GM18519 (cell line): ENCODE measurements at regions not wholly inside any gene's neighbourhood (a gene's known extent, or its start where the extent isn't known, plus 50 kb on each side); places are given as distances from the start of the nearest gene placed in this dataset.

Source experiments
- ATAC-seq: cut with Tn5 transposase; IDR thresholded peaks from one replicate; pipeline ENCODE4 v1.9.1; 2021; ENCODE audit warnings: mild to moderate bottlenecking, moderate library complexity; ENCODE audit not compliant: unreplicated experiment, low FRiP score

GRCh38 chr14:29098656-29099055 lies 332.1 kb downstream of the FOXG1 start:
- no peak for ATAC-seq

- no peak for ATAC-seq
These were observed 335.7 kb downstream of the FOXG1 start for GRCh38 chr14:29102266-29102665.

- no peak for ATAC-seq
These were observed 336.4 kb downstream of the FOXG1 start for GRCh38 chr14:29102996-29103395.

- ATAC-seq: no peak
These were observed 342.3 kb downstream of the FOXG1 start for GRCh38 chr14:29108908-29109307.

- no peak for ATAC-seq
These were observed 343.0 kb downstream of the FOXG1 start for GRCh38 chr14:29109589-29109988.

GRCh38 chr14:29111554-29111953 lies 345.0 kb downstream of the FOXG1 start:
- no peak for ATAC-seq

GRCh38 chr14:29123017-29123416 lies 356.4 kb downstream of the FOXG1 start:
- ATAC-seq: no peak

- no peak for ATAC-seq
These were observed 359.8 kb downstream of the FOXG1 start for GRCh38 chr14:29126361-29126760.

GRCh38 chr14:29126865-29127264 lies 360.3 kb downstream of the FOXG1 start:
- ATAC-seq: no peak

- no peak for ATAC-seq
These were observed 373.4 kb downstream of the FOXG1 start for GRCh38 chr14:29140016-29140415.

GRCh38 chr14:29144621-29145020 lies 378.0 kb downstream of the FOXG1 start:
- no peak for ATAC-seq

GRCh38 chr14:29148221-29148620 lies 381.6 kb downstream of the FOXG1 start:
- ATAC-seq: no peak

- no peak for ATAC-seq
These were observed 383.2 kb downstream of the FOXG1 start for GRCh38 chr14:29149798-29150197.

- no peak for ATAC-seq
These were observed 384.1 kb downstream of the FOXG1 start for GRCh38 chr14:29150659-29151058.

- ATAC-seq: no peak
These were observed 389.5 kb downstream of the FOXG1 start for GRCh38 chr14:29156096-29156495.

GRCh38 chr14:29161593-29161992 lies 395.0 kb downstream of the FOXG1 start:
- no peak for ATAC-seq

- ATAC-seq: no peak
These were observed 396.5 kb downstream of the FOXG1 start for GRCh38 chr14:29163109-29163508.

- ATAC-seq: no peak
These were observed 398.8 kb downstream of the FOXG1 start for GRCh38 chr14:29165431-29165830.

- ATAC-seq: no peak
These were observed 399.9 kb downstream of the FOXG1 start for GRCh38 chr14:29166507-29166906.

- no peak for ATAC-seq
These were observed 401.6 kb downstream of the FOXG1 start for GRCh38 chr14:29168149-29168548.

- no peak for ATAC-seq
These were observed 402.8 kb downstream of the FOXG1 start for GRCh38 chr14:29169408-29169807.

GRCh38 chr14:29175706-29176105 lies 409.1 kb downstream of the FOXG1 start:
- no peak for ATAC-seq

- no peak for ATAC-seq
These were observed 410.3 kb downstream of the FOXG1 start for GRCh38 chr14:29176876-29177275.
